B cell (primary cell): ENCODE measurements at regions not wholly inside any gene's neighbourhood (a gene's known extent, or its start where the extent isn't known, plus 50 kb on each side); places are given as distances from the start of the nearest gene placed in this dataset.

Experiments
- ATAC-seq: fragments of 200-7000 bp; cut with Tn5 transposase; one replicate; pipeline ENCODE4 v1.10.0; 2021; ENCODE audit warnings: low read depth, mild to moderate bottlenecking, moderate number of reproducible peaks, moderate library complexity
- CTCF ChIA-PET: fragments of 350-600 bp; sonication (Branson Sonifier 250); formaldehyde crosslinking; loops from one replicate; lab custom pipeline; 2021; ENCODE audit warnings: antibody characterized with exemption, inconsistent platforms; lab: Charles Lee
- POLR2A ChIA-PET: fragments of 350-600 bp; sonication (Branson Sonifier 250); formaldehyde crosslinking; loops from one replicate; lab custom pipeline; 2021; ENCODE audit warnings: antibody characterized with exemption; lab: Charles Lee
- DNase-seq: peaks from one replicate; pipeline ENCODE4 v3.0.0; 2013
- H2AFZ ChIP-seq: 2 replicates; pipeline ENCODE4 v1.6.1; 2012; ENCODE audit warnings: mild to moderate bottlenecking, low read depth, low read length; ENCODE audit not compliant: insufficient read depth, poor library complexity, severe bottlenecking
- H3K27ac ChIP-seq, 2 donors: 1 replicate in 1 of 2; 2 replicates in 1 of 2; pipeline ENCODE4 v1.5.1; 2012 to 2013; ENCODE audit warnings: low read length in 2 of 2, mild to moderate bottlenecking in 2 of 2, moderate library complexity in 1 of 2
- H3K27me3 ChIP-seq, 4 experiments: fragments of 200-600 bp in 1 of 4; sonication (generic) in 1 of 4; replicated peaks in 1 of 4; 1 replicate in 2 of 4; 2 replicates in 2 of 4; pipeline versions ENCODE4 v1.6.1 to v1.7.0; 2013 to 2016; ENCODE audit warnings: low read length in 3 of 4, mild to moderate bottlenecking in 2 of 4, mixed read lengths in 1 of 4, moderate library complexity in 1 of 4; ENCODE audit not compliant: insufficient read depth in 4 of 4, control insufficient read depth in 3 of 4; ENCODE audit errors: control extremely low read depth in 1 of 4
- H3K36me3 ChIP-seq, 2 experiments: replicated peaks in 1 of 2; 1 replicate in 1 of 2; 2 replicates in 1 of 2; pipeline versions ENCODE4 v1.6.1 to v1.7.1; 2013; ENCODE audit warnings: low read length in 1 of 2; ENCODE audit not compliant: insufficient read depth in 2 of 2, control insufficient read depth in 1 of 2; ENCODE audit errors: control extremely low read depth in 1 of 2, extremely low read depth in 1 of 2
- H3K4me1 ChIP-seq, 2 donors: fragments of 200-600 bp in 1 of 2; sonication (generic) in 1 of 2; 1 replicate in 1 of 2; 2 replicates in 1 of 2; pipeline versions ENCODE4 v1.5.1 to v1.6.1; 2013 to 2017; ENCODE audit warnings: low read length in 2 of 2; ENCODE audit not compliant: control insufficient read depth in 2 of 2, insufficient read depth in 2 of 2
- H3K4me2 ChIP-seq: replicated peaks from 2 replicates; pipeline ENCODE3; 2012; ENCODE audit warnings: mild to moderate bottlenecking, low read depth, low read length; ENCODE audit not compliant: poor library complexity, severe bottlenecking
- H3K4me3 ChIP-seq, 5 experiments: fragments of 200-600 bp in 1 of 5; sonication (generic) in 1 of 5; 1 replicate in 3 of 5; 2 replicates in 2 of 5; pipeline versions ENCODE4 v1.5.1 to v1.7.0; 2011 to 2016; ENCODE audit warnings: low read length in 4 of 5, mild to moderate bottlenecking in 4 of 5, low read depth in 2 of 5, control low read depth in 1 of 5, moderate library complexity in 1 of 5; ENCODE audit not compliant: insufficient read depth in 1 of 5; ENCODE audit errors: control extremely low read depth in 1 of 5, extremely low read depth in 1 of 5
- H3K79me2 ChIP-seq: fragments of 200-600 bp; sonication (generic); one replicate; pipeline ENCODE4 v1.6.0; 2016; ENCODE audit warnings: low read length; ENCODE audit not compliant: control insufficient read depth, insufficient read depth
- H3K9ac ChIP-seq: fragments of 200-600 bp; sonication (generic); 2 replicates; pipeline ENCODE4 v1.6.1; 2017; ENCODE audit warnings: mild to moderate bottlenecking, low read length, moderate library complexity
- H3K9me3 ChIP-seq, 3 donors: one replicate each; pipeline versions ENCODE4 v1.6.1 to v1.7.1; 2013; ENCODE audit warnings: low read length in 2 of 3; ENCODE audit not compliant: control insufficient read depth in 2 of 3, insufficient read depth in 1 of 3; ENCODE audit errors: control extremely low read depth in 1 of 3
- H4K20me1 ChIP-seq: 2 replicates; pipeline ENCODE4 v1.6.0; 2012; ENCODE audit warnings: mild to moderate bottlenecking, low read length; ENCODE audit not compliant: insufficient read depth, control insufficient read depth, poor library complexity, severe bottlenecking
- H3K27ac Mint-ChIP-seq: one replicate; pipeline ENCODE4 v1.8.0; 2021; ENCODE audit warnings: mixed read lengths
- H3K27me3 Mint-ChIP-seq: one replicate; pipeline ENCODE4 v1.8.0; 2021; ENCODE audit warnings: mixed read lengths
- H3K4me1 Mint-ChIP-seq: one replicate; pipeline ENCODE4 v1.8.0; 2021; ENCODE audit warnings: mixed read lengths
- H3K4me3 Mint-ChIP-seq: one replicate; pipeline ENCODE4 v1.8.0; 2021; ENCODE audit warnings: mixed read lengths
- H3K9me3 Mint-ChIP-seq: one replicate; pipeline ENCODE4 v1.8.0; 2022; ENCODE audit warnings: mixed read lengths; ENCODE audit not compliant: insufficient read depth
- EZH2 ChIP-seq: IDR thresholded peaks from 2 replicates; pipeline ENCODE4 v1.6.1; 2012; ENCODE audit warnings: borderline replicate concordance, low read depth, mild to moderate bottlenecking, moderate library complexity, low read length; ENCODE audit not compliant: insufficient read depth, poor library complexity, severe bottlenecking
- WGBS: methylation state at CpG from one replicate; pipeline ENCODE4 v1.1.5; 2013; ENCODE audit warnings: missing lambda C conversion rate; ENCODE audit not compliant: insufficient coverage; 5-methylcytosine and 5-hydroxymethylcytosine counted together
- intact Hi-C: fragments of 100-400 bp; cut with micrococcal nuclease; formaldehyde crosslinking; loops from one replicate; pipeline ENCODE4 v1.10.0; 2022
- TF ChIP-seq, protein P1 (sequence below): fragments of 200-600 bp; IDR thresholded peaks from one replicate; pipeline ENCODE4 v1.8.0; 2022; ENCODE audit warnings: antibody characterized with exemption, mild to moderate bottlenecking

DNA sequence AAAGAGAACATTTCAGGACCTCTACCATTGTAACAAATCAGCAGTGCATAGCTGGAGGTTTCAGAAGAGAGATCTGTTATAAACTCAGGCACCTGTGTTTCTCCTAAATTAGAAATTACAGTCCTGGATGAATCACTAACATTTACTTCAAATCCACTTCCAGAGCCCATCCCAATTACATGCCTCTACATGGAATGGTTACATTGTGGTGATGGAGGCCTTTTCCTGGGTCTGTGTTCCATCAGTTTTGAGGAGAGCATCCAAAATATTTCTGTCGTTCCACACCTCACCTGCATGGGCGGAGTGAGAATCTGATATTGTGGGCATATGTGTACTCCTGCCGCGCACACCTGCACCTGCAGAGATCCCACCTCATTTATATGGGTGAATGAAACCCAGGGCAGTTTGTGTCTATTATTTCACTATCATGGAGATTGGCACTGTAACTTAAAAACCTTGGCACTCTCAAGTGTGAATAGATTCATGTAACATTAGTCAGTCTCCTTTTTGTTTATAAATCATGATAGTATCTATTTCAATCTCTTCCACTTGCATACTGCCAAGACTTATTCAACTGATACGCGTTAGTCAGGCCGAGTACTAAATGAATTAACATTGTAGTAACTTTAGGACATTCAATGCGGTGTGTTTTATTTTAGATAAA is 215.1 kb upstream of the FAR2 start:
- no peaks in the 10 kb centered on the region for H3K4me1 Mint-ChIP-seq
- Histone ChIP-seq H2AFZ (no peak overlapping the region), H3K4me1 (no peaks in the 10 kb centered on the region), H3K9me3 (no peaks in the 10 kb centered on the region), H3K9ac (no peak overlapping the region), H3K27ac (no peak overlapping the region), H3K4me3 (no peak overlapping the region), H3K36me3 (no peaks in the 10 kb centered on the region), H3K4me2 (no peak overlapping the region), H3K27me3 (no peaks in the 10 kb centered on the region), H3K79me2 (no peaks in the 10 kb centered on the region), H4K20me1 (no peaks in the 10 kb centered on the region)
- no peak overlapping the region for H3K4me3 Mint-ChIP-seq
- no peak overlapping the region for H3K27ac Mint-ChIP-seq
- no peaks in the 10 kb centered on the region for H3K9me3 Mint-ChIP-seq
- no peaks in the 10 kb centered on the region for H3K27me3 Mint-ChIP-seq
- intact Hi-C loops, result no loop called here
- no CpG with 5 or more reads among the region's 8 CpGs for WGBS
- TF ChIP-seq EZH2, result no peak
- TF ChIP-seq, protein P1, sequence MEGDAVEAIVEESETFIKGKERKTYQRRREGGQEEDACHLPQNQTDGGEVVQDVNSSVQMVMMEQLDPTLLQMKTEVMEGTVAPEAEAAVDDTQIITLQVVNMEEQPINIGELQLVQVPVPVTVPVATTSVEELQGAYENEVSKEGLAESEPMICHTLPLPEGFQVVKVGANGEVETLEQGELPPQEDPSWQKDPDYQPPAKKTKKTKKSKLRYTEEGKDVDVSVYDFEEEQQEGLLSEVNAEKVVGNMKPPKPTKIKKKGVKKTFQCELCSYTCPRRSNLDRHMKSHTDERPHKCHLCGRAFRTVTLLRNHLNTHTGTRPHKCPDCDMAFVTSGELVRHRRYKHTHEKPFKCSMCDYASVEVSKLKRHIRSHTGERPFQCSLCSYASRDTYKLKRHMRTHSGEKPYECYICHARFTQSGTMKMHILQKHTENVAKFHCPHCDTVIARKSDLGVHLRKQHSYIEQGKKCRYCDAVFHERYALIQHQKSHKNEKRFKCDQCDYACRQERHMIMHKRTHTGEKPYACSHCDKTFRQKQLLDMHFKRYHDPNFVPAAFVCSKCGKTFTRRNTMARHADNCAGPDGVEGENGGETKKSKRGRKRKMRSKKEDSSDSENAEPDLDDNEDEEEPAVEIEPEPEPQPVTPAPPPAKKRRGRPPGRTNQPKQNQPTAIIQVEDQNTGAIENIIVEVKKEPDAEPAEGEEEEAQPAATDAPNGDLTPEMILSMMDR, result no peak
- POLR2A ChIA-PET, result no interaction called here
- DNase-seq (no peak), ATAC-seq (no peak)
- CTCF ChIA-PET, result no interaction called here

DNA sequence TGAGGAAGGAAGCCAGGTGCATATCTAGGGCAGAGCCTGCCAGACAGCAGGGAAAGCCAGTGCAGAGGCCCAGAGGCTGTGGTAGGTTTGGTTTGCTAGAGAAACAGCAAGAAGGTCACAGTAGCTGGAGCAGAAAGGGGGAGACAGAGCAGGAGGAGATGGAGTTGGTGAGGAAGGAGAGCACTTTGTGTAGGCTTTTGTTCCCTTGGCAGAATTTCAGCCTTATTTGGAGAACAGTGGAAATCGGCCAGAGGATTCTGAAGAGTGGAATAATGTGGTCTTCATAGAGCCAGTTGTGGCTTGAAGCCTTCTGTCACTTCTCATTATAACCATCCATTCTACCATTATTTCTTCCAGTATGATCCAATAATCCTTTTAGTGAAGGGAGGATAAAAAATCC is 212.9 kb upstream of the FAR2 start:
- POLR2A ChIA-PET, result no interaction called here
- Histone ChIP-seq H3K9me3 (no peaks in the 10 kb centered on the region), H3K9ac (no peak overlapping the region), H3K27me3 (no peaks in the 10 kb centered on the region), H3K4me2 (no peak overlapping the region), H3K36me3 (no peaks in the 10 kb centered on the region), H4K20me1 (no peaks in the 10 kb centered on the region), H3K27ac (no peak overlapping the region), H3K79me2 (no peaks in the 10 kb centered on the region), H2AFZ (no peak overlapping the region), H3K4me3 (no peak overlapping the region), H3K4me1 (no peaks in the 10 kb centered on the region)
- DNase-seq, result no peak
- CTCF ChIA-PET, result no interaction called here
- intact Hi-C loops, result no loop called here
- no CpG with 5 or more reads among the region's 1 CpG for WGBS
- no peaks in the 10 kb centered on the region for H3K4me1 Mint-ChIP-seq
- no peak for ATAC-seq
- TF ChIP-seq, protein P1, result no peak
- TF ChIP-seq EZH2, result no peak
- no peak overlapping the region for H3K27ac Mint-ChIP-seq
- no peaks in the 10 kb centered on the region for H3K9me3 Mint-ChIP-seq
- H3K27me3 Mint-ChIP-seq, result no peaks in the 10 kb centered on the region
- no peak overlapping the region for H3K4me3 Mint-ChIP-seq
